Mesenchymal stem cell (in vitro differentiated cells and primary cell): ENCODE measurements at regions not wholly inside any gene's neighbourhood (a gene's known extent, or its start where the extent isn't known, plus 50 kb on each side); places are given as distances from the start of the nearest gene placed in this dataset.

Source experiments
- DNase-seq: peaks from one replicate; pipeline ENCODE4 v3.0.0-alpha.2; 2013
- H2AFZ ChIP-seq: one replicate; pipeline ENCODE4 v1.6.1; 2013; ENCODE audit warnings: low read depth, mild to moderate bottlenecking, control low read depth, inconsistent platforms, low read length, moderate library complexity
- H2AK5ac ChIP-seq: 2 replicates; pipeline ENCODE4 v1.6.1; 2013; ENCODE audit warnings: low read length, moderate library complexity, mild to moderate bottlenecking, inconsistent platforms; ENCODE audit not compliant: severe bottlenecking
- H2BK120ac ChIP-seq: one replicate; pipeline ENCODE4 v1.6.1; 2013; ENCODE audit warnings: low read depth, mild to moderate bottlenecking, inconsistent platforms, low read length, moderate library complexity
- H2BK12ac ChIP-seq, 2 experiments: one replicate each; pipeline ENCODE4 v1.6.1; 2013; ENCODE audit warnings: inconsistent platforms in 2 of 2, low read length in 2 of 2, mild to moderate bottlenecking in 2 of 2, moderate library complexity in 2 of 2, control low read depth in 1 of 2
- H2BK15ac ChIP-seq: one replicate; pipeline ENCODE4 v1.6.1; 2013; ENCODE audit warnings: mild to moderate bottlenecking, low read depth, inconsistent platforms; ENCODE audit not compliant: poor library complexity, severe bottlenecking
- H2BK5ac ChIP-seq: 2 replicates; pipeline ENCODE4 v1.6.1; 2013; ENCODE audit warnings: low read depth, mild to moderate bottlenecking, low read length, control low read depth, inconsistent platforms; ENCODE audit not compliant: poor library complexity, severe bottlenecking
- H3K14ac ChIP-seq, 2 experiments: one replicate each; pipeline ENCODE4 v1.6.1; 2013; ENCODE audit warnings: inconsistent platforms in 2 of 2, low read length in 2 of 2, control low read depth in 1 of 2, mild to moderate bottlenecking in 1 of 2, moderate library complexity in 1 of 2
- H3K18ac ChIP-seq, 2 experiments: one replicate each; pipeline ENCODE4 v1.6.1; 2013; ENCODE audit warnings: inconsistent platforms in 2 of 2, low read length in 2 of 2, control low read depth in 1 of 2, low read depth in 1 of 2, mild to moderate bottlenecking in 1 of 2
- H3K23ac ChIP-seq, 2 experiments: one replicate each; pipeline ENCODE4 v1.6.1; 2013; ENCODE audit warnings: inconsistent platforms in 2 of 2, low read length in 2 of 2, mild to moderate bottlenecking in 2 of 2, moderate library complexity in 2 of 2, control low read depth in 1 of 2
- H3K27ac ChIP-seq: 2 replicates; pipeline ENCODE4 v1.5.1; 2013; ENCODE audit warnings: mild to moderate bottlenecking, moderate library complexity, low read length, control low read depth, inconsistent platforms; ENCODE audit not compliant: poor library complexity, severe bottlenecking
- H3K27me3 ChIP-seq, 2 experiments: 2 replicates each; pipeline versions ENCODE4 v1.6.1 to v1.7.0; 2013; ENCODE audit warnings: low read length in 2 of 2, mild to moderate bottlenecking in 2 of 2, moderate library complexity in 2 of 2, control low read depth in 1 of 2, inconsistent platforms in 1 of 2; ENCODE audit not compliant: control insufficient read depth in 1 of 2, insufficient read depth in 1 of 2
- H3K36me3 ChIP-seq, 2 experiments: 2 replicates each; pipeline versions ENCODE4 v1.6.1 to v1.7.0; 2013; ENCODE audit warnings: low read length in 2 of 2, control low read depth in 1 of 2, inconsistent platforms in 1 of 2, low read depth in 1 of 2, mild to moderate bottlenecking in 1 of 2; ENCODE audit not compliant: insufficient read depth in 2 of 2, control insufficient read depth in 1 of 2
- H3K4ac ChIP-seq, 2 experiments: one replicate each; pipeline ENCODE4 v1.6.1; 2013; ENCODE audit warnings: inconsistent platforms in 2 of 2, low read length in 2 of 2, mild to moderate bottlenecking in 2 of 2, moderate library complexity in 2 of 2, control low read depth in 1 of 2, low read depth in 1 of 2
- H3K4me1 ChIP-seq: 2 replicates; pipeline ENCODE4 v1.6.1; 2013; ENCODE audit warnings: low read depth, low read length, control low read depth; ENCODE audit not compliant: control insufficient read depth, insufficient read depth
- H3K4me2 ChIP-seq: 2 replicates; pipeline ENCODE4 v1.6.1; 2013; ENCODE audit warnings: low read length, mild to moderate bottlenecking, inconsistent platforms; ENCODE audit not compliant: poor library complexity, severe bottlenecking
- H3K4me3 ChIP-seq, 2 experiments: 2 replicates each; pipeline versions ENCODE4 v1.5.1 to v1.7.0; 2013; ENCODE audit warnings: low read length in 2 of 2, mild to moderate bottlenecking in 2 of 2, control low read depth in 1 of 2, low read depth in 1 of 2; ENCODE audit not compliant: insufficient read depth in 1 of 2
- H3K79me1 ChIP-seq: replicated peaks from 2 replicates; pipeline ENCODE4 v1.6.1; 2013; ENCODE audit warnings: mild to moderate bottlenecking, control low read depth, low read length, inconsistent platforms; ENCODE audit not compliant: poor library complexity, severe bottlenecking
- H3K9ac ChIP-seq: 2 replicates; pipeline ENCODE4 v1.7.0; 2013; ENCODE audit warnings: mild to moderate bottlenecking, low read length, moderate library complexity
- H3K9me3 ChIP-seq: 2 replicates; pipeline ENCODE4 v1.7.0; 2013; ENCODE audit warnings: mild to moderate bottlenecking, low read length; ENCODE audit not compliant: control insufficient read depth
- H4K8ac ChIP-seq: one replicate; pipeline ENCODE4 v1.6.1; 2013; ENCODE audit warnings: inconsistent platforms, mild to moderate bottlenecking, low read length, moderate library complexity
- H4K91ac ChIP-seq: one replicate; pipeline ENCODE4 v1.6.1; 2013; ENCODE audit warnings: mild to moderate bottlenecking, low read length, inconsistent platforms
- WGBS: methylation state at CpG from one replicate; pipeline ENCODE4 v1.1.7; 2013; ENCODE audit warnings: mixed read lengths; 5-methylcytosine and 5-hydroxymethylcytosine counted together

DNA sequence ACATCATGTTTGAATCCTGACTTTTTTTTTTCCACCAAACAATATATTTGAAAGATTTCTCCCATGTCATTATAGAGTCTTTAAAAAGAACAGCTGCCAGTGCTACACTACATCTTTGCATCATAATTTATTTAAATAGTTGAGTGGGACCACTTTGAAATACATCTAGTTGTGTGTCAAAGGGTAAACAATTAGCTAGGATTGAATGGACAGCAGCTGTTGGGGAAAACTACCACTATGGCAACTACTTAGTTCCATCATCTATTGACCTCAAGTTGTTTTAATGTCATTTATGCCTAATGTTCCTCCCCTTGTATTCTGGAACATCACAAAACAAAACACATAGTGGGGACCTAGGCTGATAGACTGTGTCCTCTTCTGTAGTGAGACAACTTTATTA lies 985.1 kb downstream of the SORCS1 start:
- H3K23ac ChIP-seq = no peak overlapping the region
- no peak overlapping the region for H4K8ac ChIP-seq
- no peak overlapping the region for H2BK12ac ChIP-seq

DNA sequence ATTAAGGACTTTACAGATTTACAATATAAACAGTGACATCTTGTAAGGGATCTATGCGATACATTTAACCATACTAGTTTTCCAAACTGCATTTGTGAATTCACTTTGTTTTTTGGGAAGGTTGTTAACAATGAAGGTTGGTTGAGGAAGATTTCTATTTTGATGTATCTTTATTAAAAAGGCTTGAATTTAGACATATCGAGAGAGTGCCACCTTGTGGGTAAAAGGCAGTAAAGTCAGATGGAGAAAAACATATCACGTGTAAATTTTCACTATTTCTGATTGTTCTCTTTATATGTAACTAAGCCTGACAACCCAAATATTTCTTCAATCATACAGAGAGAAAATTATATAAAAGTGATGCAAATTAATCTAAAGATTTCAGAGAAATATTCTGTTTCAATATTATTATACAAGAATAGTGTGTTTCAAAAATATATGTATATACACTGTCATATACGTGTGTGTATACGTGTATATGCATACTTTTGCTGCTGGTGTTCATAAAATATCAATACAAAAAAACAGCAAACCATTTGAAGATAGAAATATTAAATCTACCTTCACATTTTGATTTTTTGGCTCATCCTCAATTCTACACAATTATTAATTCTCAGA lies 988.6 kb downstream of the SORCS1 start:
- no peak for DNase-seq
- H3K23ac ChIP-seq = no peak overlapping the region
- no peaks in the 10 kb centered on the region for H3K79me1 ChIP-seq
- no peak overlapping the region for H2BK15ac ChIP-seq
- H3K4me3 ChIP-seq = no peak overlapping the region
- peak overlapping the region; percentile 9 for H3K9ac ChIP-seq
- H3K9me3 ChIP-seq = no peaks in the 10 kb centered on the region
- WGBS = 100% methylated on average over 1 of the region's 5 CpGs
- no peak overlapping the region for H3K4me2 ChIP-seq
- H3K14ac ChIP-seq = no peak overlapping the region
- no peak overlapping the region for H3K27ac ChIP-seq
- no peak overlapping the region for H2BK5ac ChIP-seq
- H2BK120ac ChIP-seq = no peak overlapping the region
- no peaks in the 10 kb centered on the region for H3K4me1 ChIP-seq
- H4K91ac ChIP-seq = no peak overlapping the region
- no peaks in the 10 kb centered on the region for H3K27me3 ChIP-seq
- H2AK5ac ChIP-seq = no peak overlapping the region
- H2BK12ac ChIP-seq = no peak overlapping the region
- H3K18ac ChIP-seq = no peak overlapping the region
- no peak overlapping the region for H4K8ac ChIP-seq
- H3K4ac ChIP-seq = no peak overlapping the region
- H2AFZ ChIP-seq = no peak overlapping the region
- no peaks in the 10 kb centered on the region for H3K36me3 ChIP-seq

More for the DNA sequence above, 985.1 kb downstream of the SORCS1 start:
- no peak overlapping the region for H2BK5ac ChIP-seq
- no peak overlapping the region for H3K14ac ChIP-seq
- H2BK120ac ChIP-seq = no peak overlapping the region
- H2AK5ac ChIP-seq = no peak overlapping the region
- H3K4me2 ChIP-seq = no peak overlapping the region
- H3K18ac ChIP-seq = no peak overlapping the region
- H3K36me3 ChIP-seq = no peaks in the 10 kb centered on the region
- no peak overlapping the region for H3K4ac ChIP-seq
- no peak overlapping the region for H2BK15ac ChIP-seq
- no peak overlapping the region for H4K91ac ChIP-seq
- no peaks in the 10 kb centered on the region for H3K27me3 ChIP-seq
- no peak overlapping the region for H3K27ac ChIP-seq
- no peaks in the 10 kb centered on the region for H3K9me3 ChIP-seq
- no peaks in the 10 kb centered on the region for H3K4me1 ChIP-seq
- no peak for DNase-seq
- no peak overlapping the region for H2AFZ ChIP-seq
- no peaks in the 10 kb centered on the region for H3K79me1 ChIP-seq
- H3K9ac ChIP-seq = no peak overlapping the region
- no peak overlapping the region for H3K4me3 ChIP-seq

DNA sequence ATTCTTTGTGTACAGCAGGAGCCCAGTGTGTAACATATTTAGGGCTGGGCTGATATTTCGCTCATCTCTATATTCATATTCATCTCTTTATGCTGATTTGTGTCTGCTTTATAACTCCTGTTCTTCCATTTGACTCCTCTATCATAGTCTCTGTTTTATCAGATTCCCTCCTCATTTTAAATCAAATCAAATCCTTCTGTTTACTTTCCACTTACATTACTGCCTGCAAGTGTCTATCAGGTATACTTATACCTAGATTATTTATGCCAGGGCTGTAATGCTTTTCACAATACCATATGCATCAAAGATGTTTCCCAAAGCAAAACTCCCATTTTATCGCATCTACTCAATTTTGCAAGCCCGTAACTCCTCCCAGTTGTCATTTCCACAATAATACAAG lies 990.7 kb downstream of the SORCS1 start:
- Histone ChIP-seq H3K36me3 (no peaks in the 10 kb centered on the region), H2BK5ac (no peak overlapping the region), H2BK120ac (no peak overlapping the region), H3K27me3 (no peaks in the 10 kb centered on the region), H2AFZ (no peak overlapping the region), H3K14ac (no peak overlapping the region), H3K18ac (no peak overlapping the region), H3K9me3 (no peaks in the 10 kb centered on the region), H3K27ac (no peak overlapping the region), H3K79me1 (no peaks in the 10 kb centered on the region), H3K4me1 (no peaks in the 10 kb centered on the region), H3K23ac (no peak overlapping the region), H2BK15ac (no peak overlapping the region), H2BK12ac (no peak overlapping the region), H2AK5ac (no peak overlapping the region), H4K8ac (no peak overlapping the region), H3K4me3 (no peak overlapping the region), H3K4me2 (no peak overlapping the region), H4K91ac (no peak overlapping the region), H3K9ac (no peak overlapping the region), H3K4ac (no peak overlapping the region)
- 74% methylated on average over 3 of the region's 3 CpGs for WGBS
- DNase-seq = no peak

DNA sequence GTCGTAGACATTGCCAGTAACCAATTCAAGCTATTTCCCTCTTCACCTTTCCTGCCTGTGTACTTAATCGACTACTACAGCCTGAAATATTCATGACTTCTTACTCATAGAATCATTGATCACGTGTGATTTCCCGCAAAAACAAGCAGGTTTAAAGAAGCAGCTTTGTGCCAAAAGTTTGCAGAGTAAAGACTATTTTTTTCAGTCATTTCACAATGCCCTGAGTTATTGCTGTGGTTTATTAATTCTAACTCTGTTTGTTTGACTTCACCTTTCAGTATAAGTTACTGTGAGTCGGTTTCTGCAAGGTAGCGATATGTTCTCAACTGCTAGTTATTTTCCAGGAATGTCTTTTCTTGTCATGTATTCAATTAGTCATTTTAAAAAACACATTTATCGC lies 995.3 kb downstream of the SORCS1 start:
- no peak for DNase-seq
- H2AK5ac ChIP-seq = no peak overlapping the region
- H4K8ac ChIP-seq = no peak overlapping the region
- no peak overlapping the region for H3K14ac ChIP-seq
- H2BK12ac ChIP-seq = no peak overlapping the region
- no peak overlapping the region for H2BK15ac ChIP-seq
- H3K4me1 ChIP-seq = no peaks in the 10 kb centered on the region
- H3K4ac ChIP-seq = no peak overlapping the region
- no peaks in the 10 kb centered on the region for H3K9me3 ChIP-seq
- no peaks in the 10 kb centered on the region for H3K79me1 ChIP-seq
- H4K91ac ChIP-seq = no peak overlapping the region
- no peaks in the 10 kb centered on the region for H3K36me3 ChIP-seq
- no peak overlapping the region for H3K9ac ChIP-seq
- no peak overlapping the region for H3K18ac ChIP-seq
- H2BK5ac ChIP-seq = no peak overlapping the region
- H2BK120ac ChIP-seq = no peak overlapping the region
- no peaks in the 10 kb centered on the region for H3K27me3 ChIP-seq
- 75% methylated on average over 4 of the region's 7 CpGs for WGBS
- H2AFZ ChIP-seq = no peak overlapping the region
- no peak overlapping the region for H3K27ac ChIP-seq
- no peak overlapping the region for H3K23ac ChIP-seq
- no peak overlapping the region for H3K4me2 ChIP-seq
- H3K4me3 ChIP-seq = no peak overlapping the region
